Lung (tissue), 11 donors: ENCODE measurements at regions not wholly inside any gene's neighbourhood (a gene's known extent, or its start where the extent isn't known, plus 50 kb on each side); places are given as distances from the start of the nearest gene placed in this dataset.

Source experiments
- ATAC-seq: fragments of 200-7000 bp; cut with Tn5 transposase; one replicate; pipeline ENCODE4 v1.9.1; 2020; ENCODE audit warnings: moderate number of reproducible peaks; ENCODE audit not compliant: insufficient read depth, low FRiP score
- DNase-seq, 3 donors: peaks; one replicate each; pipeline ENCODE4 v3.0.0-alpha.2; 2013 to 2017
- H3K27ac ChIP-seq, 2 donors: one replicate each; pipeline ENCODE4 v1.5.1; 2013; ENCODE audit warnings: mild to moderate bottlenecking in 2 of 2, moderate library complexity in 2 of 2, control low read depth in 1 of 2, inconsistent platforms in 1 of 2, low read depth in 1 of 2, low read length in 1 of 2
- H3K27me3 ChIP-seq, 3 donors: one replicate each; pipeline ENCODE4 v1.5.1; 2013; ENCODE audit warnings: low read length in 2 of 3; ENCODE audit not compliant: control insufficient read depth in 3 of 3, insufficient read depth in 3 of 3
- H3K36me3 ChIP-seq, 4 donors: one replicate each; pipeline ENCODE4 v1.5.1; 2013; ENCODE audit warnings: low read length in 4 of 4, mild to moderate bottlenecking in 1 of 4, moderate library complexity in 1 of 4; ENCODE audit not compliant: control insufficient read depth in 4 of 4, insufficient read depth in 4 of 4
- H3K4me1 ChIP-seq, 5 donors: one replicate each; pipeline ENCODE4 v1.5.1; 2013; ENCODE audit warnings: low read length in 5 of 5, mild to moderate bottlenecking in 2 of 5, moderate library complexity in 1 of 5; ENCODE audit not compliant: control insufficient read depth in 5 of 5, insufficient read depth in 5 of 5
- H3K4me3 ChIP-seq: one replicate; pipeline ENCODE4 v1.5.1; 2013; ENCODE audit warnings: mild to moderate bottlenecking, control low read depth, moderate library complexity
- H3K9ac ChIP-seq, 2 donors: one replicate each; pipeline ENCODE4 v1.5.1; 2013; ENCODE audit warnings: low read length in 2 of 2, control low read depth in 1 of 2; ENCODE audit not compliant: insufficient read depth in 1 of 2
- H3K9me3 ChIP-seq, 4 donors: one replicate each; pipeline ENCODE4 v1.5.1; 2013; ENCODE audit warnings: low read length in 3 of 4, mild to moderate bottlenecking in 1 of 4, moderate library complexity in 1 of 4; ENCODE audit not compliant: control insufficient read depth in 4 of 4, insufficient read depth in 3 of 4
- WGBS, 2 donors: extraction: QIAGEN DNeasy Blood & Tissue Kit; methylation state at CpG; one replicate each; pipeline ENCODE4 v1.1.7; 2013; 5-methylcytosine and 5-hydroxymethylcytosine counted together
- TF ChIP-seq, protein P1 (sequence below): IDR thresholded peaks from 2 replicates; pipeline ENCODE4 v1.5.1; 2012; ENCODE audit warnings: mild to moderate bottlenecking; ENCODE audit errors: control extremely low read depth, extremely low read depth
- donor health status: control.
- donor health status: control.
- donor health status: Bipolar disorder and iron deficiency.
- donor health status: healthy.
- donor health status: DM: yes; HTN: yes; CAD: no.

DNA sequence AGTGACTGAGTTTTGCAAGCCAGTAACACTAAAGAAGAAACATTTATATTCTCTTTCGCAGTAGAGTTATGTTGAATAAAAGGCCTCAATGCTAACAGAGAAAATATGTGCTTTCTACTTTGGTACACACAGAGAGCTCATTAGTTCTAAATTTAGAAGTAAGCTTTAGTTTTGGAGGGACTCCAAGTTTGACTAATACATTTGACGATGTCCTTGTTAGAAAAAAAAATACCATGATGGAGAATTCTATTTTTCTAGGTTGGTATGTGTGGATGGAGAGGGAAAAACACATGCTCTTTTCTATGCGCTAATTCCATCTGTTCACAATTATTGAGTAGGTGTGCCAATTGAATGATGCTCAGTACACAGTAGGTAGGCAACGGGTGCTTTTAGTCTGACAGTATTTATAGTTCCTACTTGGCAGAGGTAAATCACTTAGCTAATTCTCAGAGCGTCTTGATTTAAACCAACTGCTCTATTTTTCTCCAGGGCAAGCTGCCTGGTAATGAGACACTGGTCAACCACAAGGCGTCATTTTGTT is 327.2 kb upstream of the AKR1E2 start:
- H3K9me3 ChIP-seq = no peaks in the 10 kb centered on the region
- H3K4me1 ChIP-seq = peaks cover 0 to 20% (median 3%) of the 10 kb centered on the region in 5 donors
- H3K9ac ChIP-seq = peak overlapping the region in 1 of 2 donors; percentile 58
- no peaks in the 10 kb centered on the region for H3K36me3 ChIP-seq
- H3K4me3 ChIP-seq = no peak overlapping the region
- DNase-seq = peak; percentile 32 to 94 (median 90)
- no peaks in the 10 kb centered on the region for H3K27me3 ChIP-seq
- TF ChIP-seq, protein P1, sequence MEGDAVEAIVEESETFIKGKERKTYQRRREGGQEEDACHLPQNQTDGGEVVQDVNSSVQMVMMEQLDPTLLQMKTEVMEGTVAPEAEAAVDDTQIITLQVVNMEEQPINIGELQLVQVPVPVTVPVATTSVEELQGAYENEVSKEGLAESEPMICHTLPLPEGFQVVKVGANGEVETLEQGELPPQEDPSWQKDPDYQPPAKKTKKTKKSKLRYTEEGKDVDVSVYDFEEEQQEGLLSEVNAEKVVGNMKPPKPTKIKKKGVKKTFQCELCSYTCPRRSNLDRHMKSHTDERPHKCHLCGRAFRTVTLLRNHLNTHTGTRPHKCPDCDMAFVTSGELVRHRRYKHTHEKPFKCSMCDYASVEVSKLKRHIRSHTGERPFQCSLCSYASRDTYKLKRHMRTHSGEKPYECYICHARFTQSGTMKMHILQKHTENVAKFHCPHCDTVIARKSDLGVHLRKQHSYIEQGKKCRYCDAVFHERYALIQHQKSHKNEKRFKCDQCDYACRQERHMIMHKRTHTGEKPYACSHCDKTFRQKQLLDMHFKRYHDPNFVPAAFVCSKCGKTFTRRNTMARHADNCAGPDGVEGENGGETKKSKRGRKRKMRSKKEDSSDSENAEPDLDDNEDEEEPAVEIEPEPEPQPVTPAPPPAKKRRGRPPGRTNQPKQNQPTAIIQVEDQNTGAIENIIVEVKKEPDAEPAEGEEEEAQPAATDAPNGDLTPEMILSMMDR = no peak
- no peak for ATAC-seq
- WGBS, 2 donors = 52 to 72% methylated on average over 6 of the region's 6 CpGs
- peak overlapping the region in 1 of 2 donors; percentile 69 for H3K27ac ChIP-seq

DNA sequence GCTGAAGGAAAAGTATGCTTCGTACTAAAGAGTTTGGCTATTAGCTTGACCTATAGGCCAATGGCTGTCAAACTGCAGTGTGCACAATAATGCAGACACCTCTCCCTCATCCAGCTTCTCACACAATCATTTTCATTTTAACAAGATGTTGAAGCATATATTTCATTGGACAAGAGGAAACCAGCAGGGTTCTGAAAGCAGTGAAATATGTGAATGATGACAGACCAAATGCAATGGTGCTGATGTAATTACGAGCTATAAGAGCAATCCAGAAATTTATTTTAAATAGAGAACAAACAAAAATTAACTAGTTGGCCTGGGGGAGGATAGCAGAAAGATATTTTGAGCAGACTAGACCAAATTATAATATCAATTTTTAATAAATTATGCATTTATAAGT is 331.5 kb upstream of the AKR1E2 start:
- DNase-seq (no peak), ATAC-seq (no peak)
- 86 to 95% methylated on average over 2 of the region's 2 CpGs for WGBS, 2 donors
- Histone ChIP-seq H3K9ac (no peak overlapping the region), H3K4me3 (no peak overlapping the region), H3K9me3 (no peaks in the 10 kb centered on the region), H3K27ac (no peak overlapping the region), H3K4me1 (peaks cover 0 to 14% (median 3%) of the 10 kb centered on the region in 5 donors), H3K27me3 (no peaks in the 10 kb centered on the region), H3K36me3 (no peaks in the 10 kb centered on the region)
- TF ChIP-seq, protein P1 = no peak

DNA sequence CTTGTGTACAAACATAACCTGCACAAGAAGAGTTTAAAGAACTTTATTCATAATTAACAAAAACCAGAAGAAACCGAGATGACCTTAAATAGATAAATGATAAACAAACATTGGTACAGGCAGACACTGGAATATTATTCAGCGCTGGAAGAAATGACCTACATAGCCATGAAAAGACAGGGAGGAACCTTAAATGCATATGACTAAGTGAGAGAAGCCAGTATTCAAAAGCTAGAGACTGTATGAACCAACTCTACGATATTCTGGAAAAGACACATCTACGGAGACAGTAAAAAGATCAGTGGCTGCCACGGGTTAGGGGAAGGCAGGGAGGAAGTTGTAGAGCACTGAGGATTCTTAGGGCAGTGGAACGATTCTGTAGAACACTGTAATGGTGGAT is 333.8 kb upstream of the AKR1E2 start:
- Histone ChIP-seq H3K4me3 (no peak overlapping the region), H3K27me3 (no peaks in the 10 kb centered on the region), H3K27ac (no peak overlapping the region), H3K9me3 (no peaks in the 10 kb centered on the region), H3K36me3 (no peaks in the 10 kb centered on the region), H3K9ac (no peak overlapping the region), H3K4me1 (peaks cover 0 to 2% (median 0%) of the 10 kb centered on the region in 5 donors)
- DNase-seq = no peak
- TF ChIP-seq, protein P1 = no peak
- no peak for ATAC-seq
- WGBS, 2 donors = 92 to 96% methylated on average over 6 of the region's 6 CpGs

DNA sequence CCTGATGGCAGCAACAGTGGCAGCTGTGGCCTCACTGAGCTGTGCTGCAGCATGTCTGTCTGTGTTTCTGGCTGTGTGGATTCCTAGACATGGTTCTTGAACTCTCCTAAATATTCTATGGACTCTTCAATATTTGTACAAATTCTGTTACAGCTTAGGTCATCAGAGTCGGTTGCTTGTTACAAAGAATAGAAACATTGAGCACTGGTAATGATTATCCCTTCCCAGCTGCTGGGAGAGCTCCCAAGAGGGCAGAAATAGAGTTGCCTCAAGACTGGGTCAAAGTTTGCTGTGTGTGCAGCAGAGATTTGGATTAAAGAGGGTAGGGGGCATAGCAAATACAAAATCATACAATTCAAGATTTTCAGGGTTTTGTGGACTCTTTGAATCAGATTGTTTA is 337.1 kb upstream of the AKR1E2 start:
- TF ChIP-seq, protein P1 = no peak
- WGBS, 2 donors = 52 to 86% methylated on average over 1 of the region's 1 CpG
- Histone ChIP-seq H3K36me3 (no peaks in the 10 kb centered on the region), H3K9me3 (no peaks in the 10 kb centered on the region), H3K27me3 (no peaks in the 10 kb centered on the region), H3K4me1 (peaks cover 0 to 3% (median 0%) of the 10 kb centered on the region in 5 donors), H3K4me3 (no peak overlapping the region), H3K9ac (no peak overlapping the region), H3K27ac (no peak overlapping the region)
- DNase-seq (no peak), ATAC-seq (no peak)
